ENCODE measurements at regions not wholly inside any gene's neighbourhood (a gene's known extent, or its start where the extent isn't known, plus 50 kb on each side); places are given as distances from the start of the nearest gene placed in this dataset.

- TF ChIP-seq CTCF (IDR thresholded peaks at IDR 0.05), result no peak
- no peak for TF ChIP-seq POLR2AphosphoS5 (IDR thresholded peaks at IDR 0.05)
Observed at GRCh38 chr11:109971184-109971523, 122.0 kb upstream of the ZC3H12C start.

Data from prostate gland (tissue), 2 donors.